ENCODE measurements at regions not wholly inside any gene's neighbourhood (a gene's known extent, or its start where the extent isn't known, plus 50 kb on each side); places are given as distances from the start of the nearest gene placed in this dataset.

DNA sequence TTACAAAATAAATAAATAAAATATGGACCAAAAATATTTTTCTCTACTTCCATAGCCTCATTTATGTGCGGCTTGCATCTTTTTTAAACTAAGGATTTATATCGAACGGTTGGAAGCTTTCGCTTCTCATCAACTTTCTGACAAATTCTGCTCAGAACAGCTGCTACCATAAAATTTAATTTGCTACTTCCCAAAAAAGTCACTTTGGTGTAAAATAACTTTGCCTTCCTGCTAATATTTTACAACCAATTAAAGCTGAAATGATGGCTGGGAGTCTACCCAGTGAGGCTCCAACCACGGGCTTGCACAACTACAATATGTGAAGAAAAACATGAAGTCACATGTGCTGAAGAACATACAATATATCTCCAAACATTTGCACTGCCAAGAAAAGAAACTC lies 253.1 kb upstream of the NEBL start:
- TF ChIP-seq, protein P1, sequence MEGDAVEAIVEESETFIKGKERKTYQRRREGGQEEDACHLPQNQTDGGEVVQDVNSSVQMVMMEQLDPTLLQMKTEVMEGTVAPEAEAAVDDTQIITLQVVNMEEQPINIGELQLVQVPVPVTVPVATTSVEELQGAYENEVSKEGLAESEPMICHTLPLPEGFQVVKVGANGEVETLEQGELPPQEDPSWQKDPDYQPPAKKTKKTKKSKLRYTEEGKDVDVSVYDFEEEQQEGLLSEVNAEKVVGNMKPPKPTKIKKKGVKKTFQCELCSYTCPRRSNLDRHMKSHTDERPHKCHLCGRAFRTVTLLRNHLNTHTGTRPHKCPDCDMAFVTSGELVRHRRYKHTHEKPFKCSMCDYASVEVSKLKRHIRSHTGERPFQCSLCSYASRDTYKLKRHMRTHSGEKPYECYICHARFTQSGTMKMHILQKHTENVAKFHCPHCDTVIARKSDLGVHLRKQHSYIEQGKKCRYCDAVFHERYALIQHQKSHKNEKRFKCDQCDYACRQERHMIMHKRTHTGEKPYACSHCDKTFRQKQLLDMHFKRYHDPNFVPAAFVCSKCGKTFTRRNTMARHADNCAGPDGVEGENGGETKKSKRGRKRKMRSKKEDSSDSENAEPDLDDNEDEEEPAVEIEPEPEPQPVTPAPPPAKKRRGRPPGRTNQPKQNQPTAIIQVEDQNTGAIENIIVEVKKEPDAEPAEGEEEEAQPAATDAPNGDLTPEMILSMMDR (IDR thresholded peaks at IDR 0.05 in 2 of 3, conservative IDR thresholded peaks at IDR 0.05 in 1 of 3; ENCODE audit: control insufficient read depth in 2 of 3, extremely low read depth in 1 of 3, insufficient read depth in 1 of 3, low read depth in 3 of 3, low read length in 3 of 3), result no peak
- no peak for TF ChIP-seq SIN3A (IDR thresholded peaks at IDR 0.05; ENCODE audit: low read depth, low read length)
- no peak for TF ChIP-seq RCOR1 (conservative IDR thresholded peaks at IDR 0.05; ENCODE audit: low read depth, low read length)
- TF ChIP-seq, protein P2, sequence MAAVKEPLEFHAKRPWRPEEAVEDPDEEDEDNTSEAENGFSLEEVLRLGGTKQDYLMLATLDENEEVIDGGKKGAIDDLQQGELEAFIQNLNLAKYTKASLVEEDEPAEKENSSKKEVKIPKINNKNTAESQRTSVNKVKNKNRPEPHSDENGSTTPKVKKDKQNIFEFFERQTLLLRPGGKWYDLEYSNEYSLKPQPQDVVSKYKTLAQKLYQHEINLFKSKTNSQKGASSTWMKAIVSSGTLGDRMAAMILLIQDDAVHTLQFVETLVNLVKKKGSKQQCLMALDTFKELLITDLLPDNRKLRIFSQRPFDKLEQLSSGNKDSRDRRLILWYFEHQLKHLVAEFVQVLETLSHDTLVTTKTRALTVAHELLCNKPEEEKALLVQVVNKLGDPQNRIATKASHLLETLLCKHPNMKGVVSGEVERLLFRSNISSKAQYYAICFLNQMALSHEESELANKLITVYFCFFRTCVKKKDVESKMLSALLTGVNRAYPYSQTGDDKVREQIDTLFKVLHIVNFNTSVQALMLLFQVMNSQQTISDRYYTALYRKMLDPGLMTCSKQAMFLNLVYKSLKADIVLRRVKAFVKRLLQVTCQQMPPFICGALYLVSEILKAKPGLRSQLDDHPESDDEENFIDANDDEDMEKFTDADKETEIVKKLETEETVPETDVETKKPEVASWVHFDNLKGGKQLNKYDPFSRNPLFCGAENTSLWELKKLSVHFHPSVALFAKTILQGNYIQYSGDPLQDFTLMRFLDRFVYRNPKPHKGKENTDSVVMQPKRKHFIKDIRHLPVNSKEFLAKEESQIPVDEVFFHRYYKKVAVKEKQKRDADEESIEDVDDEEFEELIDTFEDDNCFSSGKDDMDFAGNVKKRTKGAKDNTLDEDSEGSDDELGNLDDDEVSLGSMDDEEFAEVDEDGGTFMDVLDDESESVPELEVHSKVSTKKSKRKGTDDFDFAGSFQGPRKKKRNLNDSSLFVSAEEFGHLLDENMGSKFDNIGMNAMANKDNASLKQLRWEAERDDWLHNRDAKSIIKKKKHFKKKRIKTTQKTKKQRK (IDR thresholded peaks at IDR 0.05; ENCODE audit: low read depth, low read length), result no peak
- TF ChIP-seq JUND (IDR thresholded peaks at IDR 0.05; ENCODE audit: low read depth, low read length), result no peak
- no peak for TF ChIP-seq CEBPB (IDR thresholded peaks at IDR 0.05; ENCODE audit: borderline replicate concordance in 1 of 2, low read depth in 2 of 2, low read length in 2 of 2)
- TF ChIP-seq, protein P3, sequence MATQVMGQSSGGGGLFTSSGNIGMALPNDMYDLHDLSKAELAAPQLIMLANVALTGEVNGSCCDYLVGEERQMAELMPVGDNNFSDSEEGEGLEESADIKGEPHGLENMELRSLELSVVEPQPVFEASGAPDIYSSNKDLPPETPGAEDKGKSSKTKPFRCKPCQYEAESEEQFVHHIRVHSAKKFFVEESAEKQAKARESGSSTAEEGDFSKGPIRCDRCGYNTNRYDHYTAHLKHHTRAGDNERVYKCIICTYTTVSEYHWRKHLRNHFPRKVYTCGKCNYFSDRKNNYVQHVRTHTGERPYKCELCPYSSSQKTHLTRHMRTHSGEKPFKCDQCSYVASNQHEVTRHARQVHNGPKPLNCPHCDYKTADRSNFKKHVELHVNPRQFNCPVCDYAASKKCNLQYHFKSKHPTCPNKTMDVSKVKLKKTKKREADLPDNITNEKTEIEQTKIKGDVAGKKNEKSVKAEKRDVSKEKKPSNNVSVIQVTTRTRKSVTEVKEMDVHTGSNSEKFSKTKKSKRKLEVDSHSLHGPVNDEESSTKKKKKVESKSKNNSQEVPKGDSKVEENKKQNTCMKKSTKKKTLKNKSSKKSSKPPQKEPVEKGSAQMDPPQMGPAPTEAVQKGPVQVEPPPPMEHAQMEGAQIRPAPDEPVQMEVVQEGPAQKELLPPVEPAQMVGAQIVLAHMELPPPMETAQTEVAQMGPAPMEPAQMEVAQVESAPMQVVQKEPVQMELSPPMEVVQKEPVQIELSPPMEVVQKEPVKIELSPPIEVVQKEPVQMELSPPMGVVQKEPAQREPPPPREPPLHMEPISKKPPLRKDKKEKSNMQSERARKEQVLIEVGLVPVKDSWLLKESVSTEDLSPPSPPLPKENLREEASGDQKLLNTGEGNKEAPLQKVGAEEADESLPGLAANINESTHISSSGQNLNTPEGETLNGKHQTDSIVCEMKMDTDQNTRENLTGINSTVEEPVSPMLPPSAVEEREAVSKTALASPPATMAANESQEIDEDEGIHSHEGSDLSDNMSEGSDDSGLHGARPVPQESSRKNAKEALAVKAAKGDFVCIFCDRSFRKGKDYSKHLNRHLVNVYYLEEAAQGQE (IDR thresholded peaks at IDR 0.05; ENCODE audit: low read depth, low read length), result no peak
- no peak for TF ChIP-seq BACH1 (IDR thresholded peaks at IDR 0.05; ENCODE audit: borderline replicate concordance)
- TF ChIP-seq SMC3 (IDR thresholded peaks at IDR 0.05; ENCODE audit: borderline replicate concordance, low read length), result no peak
- no peak for TF ChIP-seq SREBF2 (IDR thresholded peaks at IDR 0.05; ENCODE audit: low read length)
- TF ChIP-seq SP1 (IDR thresholded peaks at IDR 0.05; ENCODE audit: low read depth, low read length), result no peak
- TF ChIP-seq, protein P4, sequence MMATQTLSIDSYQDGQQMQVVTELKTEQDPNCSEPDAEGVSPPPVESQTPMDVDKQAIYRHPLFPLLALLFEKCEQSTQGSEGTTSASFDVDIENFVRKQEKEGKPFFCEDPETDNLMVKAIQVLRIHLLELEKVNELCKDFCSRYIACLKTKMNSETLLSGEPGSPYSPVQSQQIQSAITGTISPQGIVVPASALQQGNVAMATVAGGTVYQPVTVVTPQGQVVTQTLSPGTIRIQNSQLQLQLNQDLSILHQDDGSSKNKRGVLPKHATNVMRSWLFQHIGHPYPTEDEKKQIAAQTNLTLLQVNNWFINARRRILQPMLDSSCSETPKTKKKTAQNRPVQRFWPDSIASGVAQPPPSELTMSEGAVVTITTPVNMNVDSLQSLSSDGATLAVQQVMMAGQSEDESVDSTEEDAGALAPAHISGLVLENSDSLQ (IDR thresholded peaks at IDR 0.05), result no peak
